GM19240 (cell line): ENCODE measurements at regions not wholly inside any gene's neighbourhood (a gene's known extent, or its start where the extent isn't known, plus 50 kb on each side); places are given as distances from the start of the nearest gene placed in this dataset.

Source experiments
- DNase-seq: peaks from one replicate; pipeline ENCODE4 v3.0.0; 2011; ENCODE audit warnings: low spot score; ENCODE audit not compliant: insufficient read length

DNA sequence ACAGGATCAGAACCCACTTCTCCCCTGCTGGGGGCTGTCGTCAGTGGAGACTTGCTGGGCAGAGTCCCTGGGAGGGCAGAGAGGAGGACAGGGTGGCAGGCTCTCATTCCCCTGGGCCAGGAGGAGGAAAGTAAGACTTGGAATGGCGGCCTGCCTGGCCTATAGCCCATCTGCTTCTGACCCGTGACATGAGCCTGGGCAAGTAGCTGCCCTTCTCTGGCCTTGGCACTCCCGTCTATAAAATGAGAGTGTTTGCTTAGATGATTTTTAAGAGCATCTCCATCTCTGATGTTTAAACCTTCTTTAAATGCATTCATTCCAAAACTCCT lies 173.0 kb downstream of the DDX1 start:
- DNase-seq: no peak

DNA sequence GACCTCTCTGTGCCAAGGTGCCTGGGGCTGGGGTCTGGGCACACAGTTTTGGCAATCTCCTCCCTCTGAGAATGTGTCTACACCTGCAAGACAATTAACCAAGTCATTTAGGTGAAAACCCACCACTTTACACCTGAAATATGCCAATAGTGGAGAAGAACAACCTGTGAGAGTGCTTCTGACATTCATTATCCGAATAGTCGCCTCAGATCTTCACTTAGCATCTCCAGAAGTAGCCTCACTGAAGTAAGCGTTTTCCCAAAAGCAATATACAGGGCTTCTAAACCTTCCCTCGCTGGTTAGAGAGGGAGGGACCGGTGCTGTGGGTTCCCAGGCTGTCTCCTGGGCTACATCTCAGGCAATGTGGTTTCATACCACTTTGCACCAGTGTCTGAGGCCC lies 173.5 kb downstream of the DDX1 start:
- no peak for DNase-seq

GRCh38 chr2:15765686-15766302 lies 174.1 kb downstream of the DDX1 start:
- DNase-seq: no peak

DNA sequence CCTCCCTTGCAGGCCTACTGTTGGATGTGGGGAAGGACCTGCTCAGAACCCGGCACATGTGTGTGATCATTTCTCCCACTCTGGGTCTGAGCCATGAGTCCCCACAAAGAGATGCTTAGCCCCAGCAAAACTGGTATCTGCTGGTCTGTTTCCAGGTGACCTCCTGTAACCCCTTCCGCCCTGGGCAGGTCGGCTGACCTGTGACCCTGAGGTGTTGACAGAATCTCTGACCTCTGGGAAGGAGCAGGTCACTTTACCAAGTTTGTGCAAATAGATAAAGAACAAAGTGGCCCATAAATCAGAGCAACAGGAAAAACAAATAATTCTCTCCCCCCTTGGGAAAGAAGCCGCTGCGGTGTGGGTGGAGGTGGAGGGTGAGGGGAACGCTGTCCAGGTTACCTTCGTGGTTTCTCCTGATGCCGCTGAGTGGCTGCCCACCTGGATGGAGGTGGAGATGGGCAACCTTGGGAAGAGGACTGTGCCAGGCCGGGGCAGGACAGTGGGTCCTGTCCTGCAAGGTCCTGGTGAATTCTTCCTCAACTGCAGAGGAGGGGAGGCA lies 174.0 kb upstream of the MYCN start:
- DNase-seq: no peak

- DNase-seq: no peak
Observed at GRCh38 chr2:15766911-15767597, 173.3 kb upstream of the MYCN start.

DNA sequence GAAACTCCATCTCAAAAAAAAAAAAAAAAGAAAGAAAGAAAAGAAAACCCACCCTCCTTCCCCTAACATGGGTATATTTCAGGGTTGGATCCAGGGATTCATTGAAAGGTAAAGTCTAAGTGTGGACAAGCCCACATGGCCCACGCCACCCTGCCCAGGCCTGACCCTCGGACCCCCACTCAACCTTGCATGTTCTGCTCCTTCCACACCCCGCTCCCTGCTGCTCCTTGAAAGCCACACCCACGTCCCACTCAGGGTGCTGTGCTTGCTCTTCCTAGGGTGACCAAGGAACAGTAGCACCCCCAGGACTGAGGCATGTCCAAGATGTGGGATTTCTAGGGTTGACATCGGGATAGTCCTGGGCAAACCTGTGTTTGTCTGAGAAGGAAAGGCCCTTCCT lies 172.7 kb upstream of the MYCN start:
- no peak for DNase-seq

DNA sequence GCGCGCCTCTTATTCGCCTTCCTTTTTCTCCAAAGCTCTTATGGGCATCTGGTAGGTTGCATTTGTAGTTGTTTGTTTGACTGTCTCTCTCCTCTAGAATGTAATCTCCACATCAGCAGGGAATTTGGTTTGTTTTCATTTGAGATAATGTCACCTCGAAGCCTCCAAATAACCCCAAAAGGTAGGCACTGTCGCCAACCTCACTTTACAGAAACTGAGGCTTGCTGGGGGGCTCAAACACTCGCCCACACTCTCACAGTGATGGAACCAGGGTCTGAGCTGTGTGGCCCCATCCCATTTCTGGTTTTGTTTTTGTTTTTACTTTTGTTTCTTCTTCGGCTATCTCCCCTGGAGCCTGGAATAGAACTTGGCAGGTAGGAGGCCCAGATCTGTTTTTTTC lies 172.2 kb upstream of the MYCN start:
- no peak for DNase-seq

- no peak for DNase-seq
Observed at GRCh38 chr2:15768615-15769014, 171.7 kb upstream of the MYCN start.

DNA sequence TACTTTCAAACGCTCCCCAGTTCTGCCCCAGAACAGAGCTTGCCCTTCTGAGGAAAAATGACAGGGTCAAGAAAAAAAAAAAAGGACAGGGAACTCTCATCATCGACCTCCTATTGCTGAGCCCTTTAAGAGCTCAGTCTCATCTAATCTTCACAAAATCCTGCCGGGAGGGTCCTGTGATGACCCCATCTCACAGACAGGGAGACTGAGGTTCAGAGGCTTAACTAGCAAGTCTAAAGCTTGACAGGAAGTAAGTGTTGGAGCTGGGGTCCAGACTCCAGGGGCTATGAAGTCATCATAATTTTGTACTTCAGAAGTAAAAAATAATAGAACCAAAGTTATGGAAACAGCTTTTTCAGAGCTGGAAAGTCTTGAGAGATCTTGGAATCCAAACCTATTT lies 171.1 kb upstream of the MYCN start:
- no peak for DNase-seq

- no peak for DNase-seq
Observed at GRCh38 chr2:15769676-15770547, 170.4 kb upstream of the MYCN start.

GRCh38 chr2:15770606-15771005 lies 169.7 kb upstream of the MYCN start:
- no peak for DNase-seq

- DNase-seq: no peak
Observed at GRCh38 chr2:15771124-15771523, 169.2 kb upstream of the MYCN start.

GRCh38 chr2:15772086-15772595 lies 168.2 kb upstream of the MYCN start:
- DNase-seq: no peak

DNA sequence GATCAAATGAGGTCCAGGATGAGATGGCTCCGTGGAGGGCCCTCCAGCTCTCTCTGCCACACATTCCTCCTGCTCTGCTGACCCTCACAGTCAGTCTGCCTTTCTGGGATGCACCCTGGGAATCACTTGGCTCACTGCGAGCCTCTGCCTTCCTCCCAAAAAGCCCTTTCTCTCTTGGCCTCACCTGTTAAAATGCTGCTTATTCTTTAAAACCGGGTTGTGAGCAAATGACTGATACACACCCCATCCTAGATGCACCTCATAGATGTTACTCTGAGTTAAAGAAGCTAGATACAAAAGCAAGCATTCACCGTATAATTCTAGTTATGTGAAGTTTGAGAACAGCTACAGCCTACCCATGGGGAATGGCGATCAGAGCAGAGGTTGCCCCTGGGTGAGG lies 167.7 kb upstream of the MYCN start:
- DNase-seq: no peak

GRCh38 chr2:15773204-15773603 lies 167.1 kb upstream of the MYCN start:
- DNase-seq: no peak

DNA sequence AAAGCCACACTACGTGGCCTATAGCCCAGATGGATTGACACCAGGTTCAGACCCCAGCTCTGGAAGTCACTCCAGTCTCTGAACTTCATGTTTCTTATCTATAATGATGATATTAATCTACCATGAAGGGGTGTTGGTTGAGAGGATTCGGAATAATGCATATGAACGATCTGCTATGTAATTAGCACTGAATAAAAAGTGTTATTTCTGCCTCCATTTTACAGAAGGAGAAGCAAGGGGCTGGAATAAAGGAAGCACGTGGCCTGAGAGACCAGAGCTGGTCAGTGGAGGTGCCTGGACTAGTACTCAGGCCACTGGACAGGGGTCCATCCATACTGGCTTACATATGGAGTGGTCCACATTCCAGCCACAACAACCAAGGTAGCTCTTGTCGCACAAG lies 166.5 kb upstream of the MYCN start:
- DNase-seq: no peak

- no peak for DNase-seq
Observed at GRCh38 chr2:15775753-15776628, 164.4 kb upstream of the MYCN start.

GRCh38 chr2:15776629-15776919 lies 163.8 kb upstream of the MYCN start:
- DNase-seq: no peak

DNA sequence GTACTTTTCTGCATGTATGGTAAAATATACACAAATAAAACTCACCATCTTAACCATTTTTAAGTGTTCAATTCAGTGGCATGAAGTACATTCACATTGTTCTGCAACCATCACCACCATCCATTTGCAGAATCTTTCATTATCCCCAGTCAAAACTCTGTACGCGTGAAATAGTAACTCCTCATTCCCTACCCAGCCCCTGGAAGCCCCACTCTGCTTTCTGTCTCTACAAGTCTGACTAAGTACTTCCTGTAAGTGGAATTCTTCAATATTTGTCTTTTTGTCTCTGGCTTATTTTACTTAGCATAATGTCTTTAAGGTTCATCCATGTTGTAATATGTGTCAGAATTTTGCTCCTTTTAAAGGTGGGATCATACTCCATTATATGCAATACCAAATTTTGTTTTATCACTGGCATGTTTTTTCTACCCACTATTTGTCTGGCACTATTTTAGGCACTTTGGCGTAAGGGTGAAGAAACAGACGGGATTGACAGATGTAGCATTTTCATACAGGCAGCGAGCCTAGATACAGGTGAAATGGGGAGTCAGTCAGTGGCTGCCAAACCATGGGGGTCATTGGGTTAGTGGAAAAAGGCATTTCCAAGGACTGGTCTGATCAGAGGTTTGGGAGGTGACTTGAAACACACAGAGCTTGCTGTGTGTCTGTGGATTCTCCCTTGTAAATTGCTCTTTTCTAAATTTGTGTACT lies 163.2 kb upstream of the MYCN start:
- no peak for DNase-seq

DNA sequence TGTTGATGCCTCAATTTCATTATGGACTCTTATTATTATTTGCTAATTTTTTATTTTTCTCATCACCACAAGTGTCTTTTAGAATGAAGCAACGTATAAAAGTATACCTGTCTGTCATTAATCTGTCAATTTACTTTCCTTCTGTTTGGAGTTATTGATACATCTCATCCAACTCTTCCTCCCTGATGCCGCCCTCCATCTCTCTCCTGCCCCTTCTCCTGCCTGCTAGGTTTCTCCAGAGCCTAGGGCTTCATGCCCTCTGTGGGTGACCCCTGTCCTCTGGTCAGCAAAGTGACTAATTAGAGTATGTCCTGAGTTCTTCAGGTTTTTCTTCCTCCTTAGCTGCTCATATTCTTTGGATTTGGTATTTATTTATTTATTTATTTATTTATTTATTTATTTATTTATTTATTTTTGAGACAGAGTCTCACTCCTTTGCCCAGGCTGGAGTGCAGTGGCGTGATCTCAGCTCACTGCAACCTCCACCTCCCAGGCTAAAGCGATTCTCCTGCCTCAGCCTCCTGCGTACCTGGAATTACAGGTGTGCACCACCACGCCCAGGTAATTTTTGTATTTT lies 162.5 kb upstream of the MYCN start:
- DNase-seq: no peak
